SU-DHL-6 (cell line): ENCODE measurements at regions not wholly inside any gene's neighbourhood (a gene's known extent, or its start where the extent isn't known, plus 50 kb on each side); places are given as distances from the start of the nearest gene placed in this dataset.

ENCODE experiments used
- CTCF ChIP-seq: fragments of 200-600 bp; sonication (generic); IDR thresholded peaks from one replicate; pipeline ENCODE4 v1.5.1; 2017; ENCODE audit warnings: antibody characterized with exemption, mild to moderate bottlenecking, low read length, moderate library complexity; ENCODE audit not compliant: insufficient read depth, poor library complexity, severe bottlenecking
- EZH2phosphoT487 ChIP-seq: fragments of 200-600 bp; sonication (generic), shearing (Covaris generic); conservative IDR thresholded peaks from 2 replicates; pipeline ENCODE4 v1.6.1; 2018; ENCODE audit warnings: mild to moderate bottlenecking, antibody characterized with exemption, low read length, moderate library complexity, mixed read lengths

- TF ChIP-seq CTCF (no peak), EZH2phosphoT487 (no peak)
Observed at GRCh38 chr9:88197016-88197415, 58.7 kb upstream of the SPATA31C2 start.
